Upper lobe of left lung (tissue), 6 donors: ENCODE measurements at regions not wholly inside any gene's neighbourhood (a gene's known extent, or its start where the extent isn't known, plus 50 kb on each side); places are given as distances from the start of the nearest gene placed in this dataset.

Experiments
- ATAC-seq, 2 donors: fragments of 200-7000 bp; cut with Tn5 transposase; one replicate each; pipeline ENCODE4 v1.9.1; 2022; ENCODE audit warnings: mild to moderate bottlenecking in 2 of 2, moderate library complexity in 2 of 2; ENCODE audit not compliant: low FRiP score in 2 of 2
- DNase-seq, 2 donors: peaks; one replicate each; pipeline ENCODE4 v3.0.0-alpha.2; 2019 to 2020
- H3K27ac ChIP-seq, 4 donors: fragments of 200-600 bp; sonication (generic); one replicate each; pipeline ENCODE4 v1.5.1; 2016 to 2019
- H3K27me3 ChIP-seq, 4 donors: fragments of 200-600 bp; sonication (generic); one replicate each; pipeline ENCODE4 v1.5.1; 2017 to 2019
- H3K36me3 ChIP-seq, 4 donors: fragments of 200-600 bp; sonication (generic); one replicate each; pipeline ENCODE4 v1.5.1; 2016 to 2019
- H3K4me1 ChIP-seq, 4 donors: fragments of 200-600 bp; sonication (generic); one replicate each; pipeline ENCODE4 v1.5.1; 2018 to 2019
- H3K4me3 ChIP-seq, 4 donors: fragments of 200-600 bp; sonication (generic); one replicate each; pipeline ENCODE4 v1.5.1; 2017 to 2019; ENCODE audit warnings: mild to moderate bottlenecking in 2 of 4, moderate library complexity in 1 of 4
- H3K9me3 ChIP-seq, 4 donors: fragments of 200-600 bp; sonication (generic); one replicate each; pipeline ENCODE4 v1.5.1; 2018 to 2019
- EP300 ChIP-seq, 4 donors: sonication (generic); formaldehyde crosslinking; IDR thresholded peaks; one replicate each; pipeline ENCODE4 v1.5.1; 2017; ENCODE audit warnings: antibody characterized with exemption in 4 of 4, control low read depth in 2 of 4
- POLR2A ChIP-seq, 4 donors: fragments of 450-650 bp; IDR thresholded peaks; one replicate each; pipeline ENCODE4 v1.5.1; 2016 to 2017; ENCODE audit warnings: antibody characterized with exemption in 4 of 4, mild to moderate bottlenecking in 2 of 4
- POLR2AphosphoS5 ChIP-seq, 2 donors: sonication (generic); formaldehyde crosslinking; IDR thresholded peaks; one replicate each; pipeline ENCODE4 v1.5.1; 2017; ENCODE audit warnings: antibody characterized with exemption in 2 of 2
- WGBS, 2 donors: methylation state at CpG; one replicate each; pipeline ENCODE4 v1.1.5; 2017 to 2018; 5-methylcytosine and 5-hydroxymethylcytosine counted together
- TF ChIP-seq, protein P1 (sequence below), 6 experiments: fragments of 450-650 bp in 4 of 6; fragments of 200-600 bp in 2 of 6; sonication (generic) in 2 of 6; IDR thresholded peaks; one replicate each; pipeline ENCODE4 v1.5.1; 2016 to 2019; ENCODE audit warnings: antibody characterized with exemption in 6 of 6
- donor health status: DM: no; HTN: no; CAD: no; lungs with moderate emphysema.
- donor health status: DM: no; HTN: yes; CAD: no; lungs with severe emphysema.

DNA sequence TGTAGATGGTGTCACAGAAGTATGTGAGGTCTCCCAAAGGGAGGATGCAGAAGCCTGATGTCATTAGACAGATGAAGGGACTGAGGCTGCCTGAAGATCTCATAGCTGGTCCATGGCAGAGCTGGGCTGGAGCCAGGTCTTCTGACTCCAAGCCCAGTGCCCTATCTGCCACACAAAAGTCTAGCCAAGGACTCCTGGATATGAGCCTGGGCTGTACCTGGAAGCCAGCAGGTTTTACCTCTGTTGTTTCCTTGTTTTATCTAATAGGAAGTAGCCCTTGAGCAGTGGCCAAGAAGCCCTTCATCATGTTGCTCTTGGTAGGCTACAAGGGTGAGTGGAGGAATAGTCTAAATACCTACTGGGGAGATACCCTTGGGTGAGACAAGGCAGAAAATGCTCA is 74.4 kb upstream of the SLC44A3 start:
- peaks cover 0 to 4% (median 0%) of the 10 kb centered on the region in 4 donors for H3K9me3 ChIP-seq
- ATAC-seq (no peak), DNase-seq (no peak)
- no peak overlapping the region for H3K4me3 ChIP-seq
- peak overlapping the region in 1 of 4 donors; percentile 12 for H3K27ac ChIP-seq
- H3K27me3 ChIP-seq = no peaks in the 10 kb centered on the region
- TF ChIP-seq POLR2A (IDR thresholded peaks at IDR 0.05) = no peak
- peaks cover 0 to 6% (median 4%) of the 10 kb centered on the region in 4 donors for H3K4me1 ChIP-seq
- no peaks in the 10 kb centered on the region for H3K36me3 ChIP-seq

DNA sequence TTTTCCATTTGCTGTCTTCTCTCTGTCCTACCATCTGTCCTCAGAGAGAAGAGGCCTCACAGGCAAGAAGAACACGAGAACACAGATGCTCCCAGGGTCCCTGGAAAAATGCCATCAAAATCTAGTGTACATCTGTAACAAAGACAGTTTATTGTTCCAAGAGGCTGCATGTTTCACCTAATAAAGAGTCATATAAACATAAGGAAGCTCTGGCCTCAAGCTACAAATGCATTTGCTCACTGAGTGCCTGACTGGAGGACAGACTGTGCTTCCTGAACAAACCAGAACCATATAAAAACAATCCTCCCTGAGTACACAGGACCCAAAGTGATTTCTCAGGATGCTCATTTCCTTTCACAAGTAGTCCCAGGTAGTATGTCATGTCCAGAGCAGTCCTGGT is 76.3 kb upstream of the SLC44A3 start:
- Histone ChIP-seq H3K27me3 (no peaks in the 10 kb centered on the region), H3K4me3 (no peak overlapping the region), H3K36me3 (no peaks in the 10 kb centered on the region), H3K27ac (peak overlapping the region in 3 of 4 donors; percentile 32 to 62 (median 40)), H3K4me1 (peaks cover 0 to 11% (median 4%) of the 10 kb centered on the region in 4 donors), H3K9me3 (no peaks in the 10 kb centered on the region)
- ATAC-seq (no peak), DNase-seq (no peak)
- WGBS, 2 donors = 69 to 72% methylated on average over 1 of the region's 1 CpG
- no peak for TF ChIP-seq POLR2A (IDR thresholded peaks at IDR 0.05)
- peak in 1 of 4 donors; percentile 44 for TF ChIP-seq EP300 (IDR thresholded peaks at IDR 0.05)
- TF ChIP-seq, protein P1, sequence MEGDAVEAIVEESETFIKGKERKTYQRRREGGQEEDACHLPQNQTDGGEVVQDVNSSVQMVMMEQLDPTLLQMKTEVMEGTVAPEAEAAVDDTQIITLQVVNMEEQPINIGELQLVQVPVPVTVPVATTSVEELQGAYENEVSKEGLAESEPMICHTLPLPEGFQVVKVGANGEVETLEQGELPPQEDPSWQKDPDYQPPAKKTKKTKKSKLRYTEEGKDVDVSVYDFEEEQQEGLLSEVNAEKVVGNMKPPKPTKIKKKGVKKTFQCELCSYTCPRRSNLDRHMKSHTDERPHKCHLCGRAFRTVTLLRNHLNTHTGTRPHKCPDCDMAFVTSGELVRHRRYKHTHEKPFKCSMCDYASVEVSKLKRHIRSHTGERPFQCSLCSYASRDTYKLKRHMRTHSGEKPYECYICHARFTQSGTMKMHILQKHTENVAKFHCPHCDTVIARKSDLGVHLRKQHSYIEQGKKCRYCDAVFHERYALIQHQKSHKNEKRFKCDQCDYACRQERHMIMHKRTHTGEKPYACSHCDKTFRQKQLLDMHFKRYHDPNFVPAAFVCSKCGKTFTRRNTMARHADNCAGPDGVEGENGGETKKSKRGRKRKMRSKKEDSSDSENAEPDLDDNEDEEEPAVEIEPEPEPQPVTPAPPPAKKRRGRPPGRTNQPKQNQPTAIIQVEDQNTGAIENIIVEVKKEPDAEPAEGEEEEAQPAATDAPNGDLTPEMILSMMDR (IDR thresholded peaks at IDR 0.05) = no peak
- TF ChIP-seq POLR2AphosphoS5 (IDR thresholded peaks at IDR 0.05) = peak in 1 of 2 donors; percentile 19

DNA sequence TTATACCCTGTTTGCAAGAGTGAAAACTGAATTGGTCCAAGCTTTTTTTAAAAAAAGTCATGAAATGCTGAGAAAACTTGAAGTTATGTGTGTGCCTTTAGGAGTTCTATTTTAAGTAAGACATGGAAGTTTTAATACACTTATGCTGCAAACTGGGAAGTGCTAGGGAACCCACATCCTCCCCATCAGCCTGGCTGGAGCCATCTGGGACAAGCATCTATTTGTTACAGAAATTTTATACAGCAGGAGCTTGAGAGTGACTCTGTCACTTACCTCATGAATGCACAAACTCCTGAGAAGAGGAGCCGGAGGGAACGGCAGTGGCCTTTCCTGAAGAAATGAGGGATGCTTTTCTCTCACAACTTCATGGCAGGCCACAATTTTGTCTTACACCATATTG is 78.2 kb upstream of the SLC44A3 start:
- TF ChIP-seq, protein P1 (IDR thresholded peaks at IDR 0.05) = no peak
- TF ChIP-seq EP300 (IDR thresholded peaks at IDR 0.05) (no peak), POLR2AphosphoS5 (IDR thresholded peaks at IDR 0.05) (no peak), POLR2A (IDR thresholded peaks at IDR 0.05) (no peak)
- peaks cover 7 to 13% (median 9%) of the 10 kb centered on the region in 4 donors for H3K4me1 ChIP-seq
- ATAC-seq (no peak), DNase-seq (no peak)
- H3K27me3 ChIP-seq = no peaks in the 10 kb centered on the region
- 87 to 88% methylated on average over 2 of the region's 2 CpGs for WGBS, 2 donors
- H3K9me3 ChIP-seq = no peaks in the 10 kb centered on the region
- H3K4me3 ChIP-seq = no peak overlapping the region
- H3K36me3 ChIP-seq = no peaks in the 10 kb centered on the region
- H3K27ac ChIP-seq = no peak overlapping the region

DNA sequence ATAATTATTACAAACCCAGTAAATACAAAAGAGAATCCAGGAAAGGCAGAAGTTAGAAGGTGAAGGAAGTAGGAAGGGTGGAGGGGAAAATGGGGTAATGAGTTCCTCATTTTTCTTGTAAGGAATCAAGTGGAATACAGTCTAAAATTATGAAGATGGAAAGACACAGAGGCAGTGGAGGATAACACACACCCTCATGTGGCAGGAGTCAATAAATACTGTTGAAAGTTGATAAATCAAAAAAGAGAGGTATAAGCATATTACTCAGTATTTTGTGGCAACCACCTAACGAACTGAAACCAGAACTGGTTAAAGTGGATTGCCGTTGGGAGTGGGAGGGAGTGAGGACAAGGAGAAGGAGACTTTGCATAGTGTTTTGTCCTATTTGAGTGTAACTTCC is 78.6 kb upstream of the SLC44A3 start:
- H3K27me3 ChIP-seq = no peaks in the 10 kb centered on the region
- DNase-seq (no peak), ATAC-seq (no peak)
- no peaks in the 10 kb centered on the region for H3K36me3 ChIP-seq
- H3K4me3 ChIP-seq = no peak overlapping the region
- peaks cover 7 to 15% (median 12%) of the 10 kb centered on the region in 4 donors for H3K4me1 ChIP-seq
- H3K27ac ChIP-seq = no peak overlapping the region
- TF ChIP-seq POLR2AphosphoS5 (IDR thresholded peaks at IDR 0.05) (no peak), POLR2A (IDR thresholded peaks at IDR 0.05) (no peak)
- 33 to 55% methylated on average over 2 of the region's 2 CpGs for WGBS, 2 donors
- no peaks in the 10 kb centered on the region for H3K9me3 ChIP-seq

DNA sequence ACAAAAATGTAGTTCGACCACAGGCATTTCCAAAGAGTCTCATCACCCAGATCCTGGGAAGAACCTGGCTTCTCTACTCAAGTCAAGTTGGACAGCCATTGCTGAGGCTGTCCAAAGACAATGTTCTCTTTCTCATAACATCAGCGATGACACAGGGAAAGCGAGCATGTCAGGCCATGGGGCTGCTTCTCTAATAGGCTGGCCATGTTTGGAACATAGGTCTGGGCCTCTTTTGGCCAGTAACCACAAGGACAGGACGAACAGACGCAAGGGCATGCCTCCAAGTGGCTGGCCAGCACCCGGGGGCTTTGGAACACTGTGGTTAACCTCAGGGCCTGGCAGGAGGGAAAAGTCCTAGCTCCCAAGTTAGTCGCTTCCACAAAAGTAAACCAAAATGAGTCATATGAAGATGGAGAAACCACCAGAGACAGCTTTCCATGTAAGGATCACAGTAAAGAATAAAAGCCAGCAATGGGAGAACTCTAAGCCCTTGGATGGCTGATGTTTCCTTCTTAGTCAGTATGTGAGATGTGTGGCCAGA is 80.6 kb upstream of the SLC44A3 start:
- no peaks in the 10 kb centered on the region for H3K9me3 ChIP-seq
- TF ChIP-seq POLR2A (IDR thresholded peaks at IDR 0.05) (no peak), EP300 (IDR thresholded peaks at IDR 0.05) (no peak), POLR2AphosphoS5 (IDR thresholded peaks at IDR 0.05) (no peak)
- TF ChIP-seq, protein P1 (IDR thresholded peaks at IDR 0.05) = no peak
- H3K36me3 ChIP-seq = no peaks in the 10 kb centered on the region
- DNase-seq (peak in 1 of 2 donors; percentile 47), ATAC-seq (peak in 1 of 2 donors; percentile 83)
- peaks cover 7 to 24% (median 19%) of the 10 kb centered on the region in 4 donors for H3K4me1 ChIP-seq
- H3K27ac ChIP-seq = no peak overlapping the region
- WGBS, 2 donors = 54 to 67% methylated on average over 7 of the region's 7 CpGs
- no peaks in the 10 kb centered on the region for H3K27me3 ChIP-seq
- H3K4me3 ChIP-seq = no peak overlapping the region

DNA sequence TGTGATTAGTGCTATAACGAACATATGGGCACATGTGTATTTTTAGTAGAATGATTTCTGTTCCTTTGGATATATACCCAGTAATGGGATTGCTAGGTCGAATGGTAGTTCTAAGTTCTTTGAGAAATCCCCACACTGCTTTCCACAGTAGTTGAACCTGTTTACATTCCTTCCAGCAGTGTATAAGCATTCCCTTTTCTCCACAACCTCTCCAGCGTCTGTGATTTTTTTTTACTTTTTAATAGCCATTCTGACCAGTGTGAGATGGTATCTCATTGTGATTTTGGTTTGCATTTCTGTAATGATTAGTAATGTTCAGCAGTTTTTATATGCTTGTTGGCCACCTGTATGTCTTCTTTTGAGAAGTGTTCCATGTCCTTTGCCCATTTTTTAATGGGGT is 81.8 kb upstream of the SLC44A3 start:
- ATAC-seq = no peak

More for the DNA sequence above, 81.8 kb upstream of the SLC44A3 start:
- 80 to 87% methylated on average over 3 of the region's 3 CpGs for WGBS, 2 donors
- H3K9me3 ChIP-seq = no peaks in the 10 kb centered on the region
- H3K27me3 ChIP-seq = no peaks in the 10 kb centered on the region
- peaks cover 5 to 24% (median 19%) of the 10 kb centered on the region in 4 donors for H3K4me1 ChIP-seq
- DNase-seq = no peak
- H3K36me3 ChIP-seq = no peaks in the 10 kb centered on the region
- no peak overlapping the region for H3K27ac ChIP-seq
- no peak overlapping the region for H3K4me3 ChIP-seq
- TF ChIP-seq EP300 (IDR thresholded peaks at IDR 0.05) (no peak), POLR2AphosphoS5 (IDR thresholded peaks at IDR 0.05) (no peak), POLR2A (IDR thresholded peaks at IDR 0.05) (no peak)
- TF ChIP-seq, protein P1 (IDR thresholded peaks at IDR 0.05) = no peak
